ENCODE measurements at regions not wholly inside any gene's neighbourhood (a gene's known extent, or its start where the extent isn't known, plus 50 kb on each side); places are given as distances from the start of the nearest gene placed in this dataset.

DNA sequence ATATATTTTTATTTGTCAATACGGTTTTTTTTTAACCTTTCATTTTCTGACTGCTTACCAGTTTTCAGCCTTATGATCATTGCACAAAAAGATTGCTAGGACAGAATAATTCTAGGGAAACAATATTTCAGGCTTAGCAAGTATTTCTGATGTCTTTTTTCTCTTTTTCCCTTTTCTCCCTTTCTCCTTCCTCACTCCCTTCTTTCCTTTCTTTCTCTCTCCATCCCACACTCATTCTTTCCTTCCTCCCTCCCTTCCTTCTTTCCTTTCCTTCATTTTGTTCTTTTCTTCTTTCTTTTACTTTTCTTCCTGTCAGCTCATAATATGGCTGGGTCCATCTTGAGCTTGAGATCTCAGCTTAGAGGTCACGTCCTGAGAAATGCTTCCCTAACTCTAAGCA is 601.4 kb upstream of the NOVA1 start:
- no peak for DNase-seq (ENCODE audit: low read depth)
- TF ChIP-seq, protein P1, sequence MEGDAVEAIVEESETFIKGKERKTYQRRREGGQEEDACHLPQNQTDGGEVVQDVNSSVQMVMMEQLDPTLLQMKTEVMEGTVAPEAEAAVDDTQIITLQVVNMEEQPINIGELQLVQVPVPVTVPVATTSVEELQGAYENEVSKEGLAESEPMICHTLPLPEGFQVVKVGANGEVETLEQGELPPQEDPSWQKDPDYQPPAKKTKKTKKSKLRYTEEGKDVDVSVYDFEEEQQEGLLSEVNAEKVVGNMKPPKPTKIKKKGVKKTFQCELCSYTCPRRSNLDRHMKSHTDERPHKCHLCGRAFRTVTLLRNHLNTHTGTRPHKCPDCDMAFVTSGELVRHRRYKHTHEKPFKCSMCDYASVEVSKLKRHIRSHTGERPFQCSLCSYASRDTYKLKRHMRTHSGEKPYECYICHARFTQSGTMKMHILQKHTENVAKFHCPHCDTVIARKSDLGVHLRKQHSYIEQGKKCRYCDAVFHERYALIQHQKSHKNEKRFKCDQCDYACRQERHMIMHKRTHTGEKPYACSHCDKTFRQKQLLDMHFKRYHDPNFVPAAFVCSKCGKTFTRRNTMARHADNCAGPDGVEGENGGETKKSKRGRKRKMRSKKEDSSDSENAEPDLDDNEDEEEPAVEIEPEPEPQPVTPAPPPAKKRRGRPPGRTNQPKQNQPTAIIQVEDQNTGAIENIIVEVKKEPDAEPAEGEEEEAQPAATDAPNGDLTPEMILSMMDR (conservative IDR thresholded peaks at IDR 0.05; ENCODE audit: low read depth, low read length), result no peak
- no peak overlapping the region for H3K4me3 ChIP-seq (ENCODE audit: low read depth, low read length)

DNA sequence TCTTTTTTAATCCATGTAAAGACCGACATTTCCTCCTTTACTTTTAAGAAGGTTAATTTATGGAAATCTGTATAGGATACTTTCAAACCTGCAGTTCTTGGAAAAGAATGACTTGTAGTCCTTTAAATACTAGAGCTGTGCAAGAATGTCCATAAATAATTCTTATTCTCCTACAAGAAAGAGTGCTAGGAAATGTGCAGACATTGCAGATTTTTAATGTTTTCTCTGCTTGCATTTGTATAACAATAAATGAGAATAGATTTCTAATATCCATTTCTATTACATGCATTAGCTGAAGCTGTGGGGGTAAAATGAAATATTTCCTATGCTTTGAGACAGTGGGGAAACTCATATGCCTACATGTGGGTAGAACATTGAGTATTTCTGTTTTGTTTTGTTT is 607.2 kb upstream of the NOVA1 start:
- TF ChIP-seq, protein P1 (conservative IDR thresholded peaks at IDR 0.05; ENCODE audit: low read depth, low read length), result no peak
- no peak overlapping the region for H3K4me3 ChIP-seq (ENCODE audit: low read depth, low read length)
- DNase-seq (ENCODE audit: low read depth), result no peak

DNA sequence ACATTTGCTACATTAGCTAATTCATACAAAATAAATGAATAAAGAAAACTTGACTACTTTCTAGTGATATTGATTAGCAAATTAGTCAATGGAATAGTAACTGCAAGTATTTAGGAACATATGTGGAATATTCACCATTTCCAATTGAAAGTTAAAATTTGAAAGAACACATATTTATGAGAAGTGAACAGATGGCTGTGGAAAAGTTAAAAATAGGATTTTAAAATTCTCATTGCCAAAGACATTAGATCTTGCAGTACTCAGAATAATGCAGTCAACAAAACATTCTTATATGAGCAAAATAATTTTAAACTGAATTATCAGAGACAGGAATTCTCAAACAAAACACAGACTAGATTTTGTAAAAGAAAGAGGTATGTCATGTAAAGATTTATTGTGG is 613.9 kb upstream of the NOVA1 start:
- TF ChIP-seq, protein P1 (conservative IDR thresholded peaks at IDR 0.05; ENCODE audit: low read depth, low read length), result no peak
- DNase-seq (ENCODE audit: low read depth), result no peak
- no peak overlapping the region for H3K4me3 ChIP-seq (ENCODE audit: low read depth, low read length)

DNA sequence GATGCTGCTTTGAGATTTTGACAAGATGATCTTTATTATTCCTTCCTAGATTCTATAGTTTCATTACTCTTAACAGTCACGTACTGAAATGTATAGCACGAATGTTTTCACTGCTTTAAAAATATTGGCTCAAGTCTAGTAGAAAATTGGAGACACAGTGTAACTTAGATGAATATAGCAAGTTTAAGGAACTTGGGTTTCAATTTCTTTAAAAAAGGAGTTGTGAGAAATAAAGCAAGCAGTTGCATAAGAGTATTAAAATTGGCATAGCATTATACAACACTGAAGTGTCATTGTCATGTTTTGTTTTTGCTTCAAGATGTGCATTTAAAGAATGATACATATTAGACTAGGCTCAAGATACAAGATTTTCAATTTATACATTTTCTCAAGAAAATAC is 624.8 kb upstream of the NOVA1 start:
- DNase-seq (ENCODE audit: low read depth), result no peak
- TF ChIP-seq, protein P1 (conservative IDR thresholded peaks at IDR 0.05; ENCODE audit: low read depth, low read length), result no peak
- H3K4me3 ChIP-seq (ENCODE audit: low read depth, low read length), result no peak overlapping the region

DNA sequence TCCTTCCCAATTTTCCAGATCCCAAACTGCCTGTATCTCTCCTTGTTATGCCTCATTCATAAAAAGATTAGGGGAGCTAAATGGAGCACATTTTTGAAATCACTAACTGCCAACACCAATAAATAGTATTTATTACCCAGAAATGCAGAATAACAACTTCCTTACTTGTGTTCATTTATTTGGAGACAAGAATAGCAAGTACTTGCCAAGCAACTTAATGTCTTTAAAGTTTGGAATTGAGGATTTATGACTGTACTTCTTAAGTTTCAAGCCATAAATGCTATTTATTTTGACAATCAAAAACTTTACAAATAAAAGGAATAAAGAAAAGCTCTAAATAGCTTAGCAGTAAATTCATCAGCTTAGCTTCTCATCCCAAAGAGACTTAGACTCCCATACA is 626.1 kb upstream of the NOVA1 start:
- DNase-seq (ENCODE audit: low read depth), result no peak
- H3K4me3 ChIP-seq (ENCODE audit: low read depth, low read length), result no peak overlapping the region
- TF ChIP-seq, protein P1 (conservative IDR thresholded peaks at IDR 0.05; ENCODE audit: low read depth, low read length), result no peak

DNA sequence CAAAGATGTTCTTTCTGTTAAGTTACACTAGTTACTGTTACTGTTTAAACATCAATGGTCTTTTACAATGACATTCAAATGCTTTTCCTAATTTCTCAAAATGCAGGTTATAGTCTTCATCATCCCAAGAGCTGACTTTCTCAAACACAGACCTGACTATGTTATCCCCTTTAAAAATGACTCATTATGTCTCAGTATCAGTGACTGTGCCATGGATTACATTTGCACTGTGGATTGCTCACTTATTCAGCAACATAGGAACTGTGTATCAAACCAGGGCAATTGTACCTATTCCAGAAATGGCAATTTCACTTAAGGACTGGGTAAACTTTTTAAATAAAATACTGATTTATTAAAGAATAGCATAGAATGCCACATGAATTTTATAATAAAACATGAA is 630.2 kb upstream of the NOVA1 start:
- no peak overlapping the region for H3K4me3 ChIP-seq (ENCODE audit: low read depth, low read length)
- TF ChIP-seq, protein P1 (conservative IDR thresholded peaks at IDR 0.05; ENCODE audit: low read depth, low read length), result no peak
- no peak for DNase-seq (ENCODE audit: low read depth)

DNA sequence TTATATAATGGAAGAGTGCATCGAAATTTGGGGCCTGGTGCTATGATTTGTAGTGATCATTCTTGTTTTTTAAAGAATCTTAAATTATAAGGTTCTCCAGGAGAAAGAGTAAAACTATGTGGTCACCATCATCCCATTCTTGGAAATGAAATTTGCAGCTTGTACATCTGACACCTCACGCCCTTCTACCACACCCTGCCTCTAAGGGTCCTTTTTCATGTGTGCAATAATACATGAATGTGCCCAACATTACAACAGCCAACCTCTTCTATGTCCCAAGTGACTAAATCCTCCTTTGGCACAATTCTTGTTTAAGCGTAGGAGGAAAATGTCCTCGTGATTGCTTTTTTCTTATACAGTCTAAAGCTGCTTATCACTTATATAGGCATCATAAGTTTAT is 636.5 kb upstream of the NOVA1 start:
- DNase-seq (ENCODE audit: low read depth), result no peak
- TF ChIP-seq, protein P1 (conservative IDR thresholded peaks at IDR 0.05; ENCODE audit: low read depth, low read length), result no peak

More for the DNA sequence above, 636.5 kb upstream of the NOVA1 start:
- H3K4me3 ChIP-seq (ENCODE audit: low read depth, low read length), result no peak overlapping the region
